ENCODE measurements at regions not wholly inside any gene's neighbourhood (a gene's known extent, or its start where the extent isn't known, plus 50 kb on each side); places are given as distances from the start of the nearest gene placed in this dataset.

DNA sequence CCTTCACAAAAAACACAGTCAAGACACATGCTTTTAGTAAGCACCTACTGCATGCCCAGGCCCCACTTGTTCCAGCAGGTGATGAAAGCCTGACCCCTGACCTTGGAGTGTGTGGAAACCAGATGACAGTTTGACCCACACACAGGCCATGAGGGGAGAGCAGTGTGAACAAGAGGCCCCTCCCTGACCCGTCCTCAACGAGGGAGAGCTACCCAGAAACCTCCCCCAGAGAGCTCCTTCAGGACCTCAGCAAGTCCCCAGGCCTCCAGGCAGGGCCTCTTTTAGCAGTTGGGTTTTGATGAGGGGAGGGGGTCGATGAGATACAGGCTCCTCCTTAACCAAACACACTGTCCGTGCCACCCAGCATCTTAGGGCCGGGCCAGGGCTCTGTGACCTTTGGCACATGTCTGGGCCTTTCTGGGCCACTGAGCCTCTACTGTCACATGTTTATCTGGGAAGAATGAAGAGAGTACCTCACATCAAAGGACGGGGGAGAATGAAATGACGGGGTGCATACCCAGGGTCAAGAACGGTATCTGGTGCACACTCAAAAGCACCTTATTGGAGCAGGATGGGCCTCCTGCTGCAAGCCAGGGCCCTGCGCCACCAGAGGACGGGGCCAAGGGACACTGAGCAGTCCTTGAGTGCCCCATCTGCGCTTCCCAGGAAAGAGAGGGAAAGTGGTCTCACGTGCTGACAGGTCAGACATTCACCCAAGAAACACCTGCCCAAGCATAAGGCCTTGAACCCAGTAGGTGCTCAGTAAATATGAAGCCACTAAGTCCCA, 202.6 kb upstream of the ZMIZ1 start:
- Histone ChIP-seq H3K4me3 (ENCODE audit: low read depth in 1 of 2, low read length in 2 of 2) (no peak overlapping the region), H3K9me3 (ENCODE audit: control insufficient read depth in 1 of 2, low read length in 2 of 2) (no peaks in the 10 kb centered on the region), H3K36me3 (ENCODE audit: control insufficient read depth in 1 of 2, insufficient read depth in 2 of 2, low read length in 2 of 2) (no peaks in the 10 kb centered on the region), H3K27ac (ENCODE audit: low read length) (no peak overlapping the region), H3K4me1 (ENCODE audit: control insufficient read depth in 1 of 2, insufficient read depth in 2 of 2, low read length in 2 of 2) (no peaks in the 10 kb centered on the region), H3K27me3 (ENCODE audit: low read depth, low read length) (no peaks in the 10 kb centered on the region)

DNA sequence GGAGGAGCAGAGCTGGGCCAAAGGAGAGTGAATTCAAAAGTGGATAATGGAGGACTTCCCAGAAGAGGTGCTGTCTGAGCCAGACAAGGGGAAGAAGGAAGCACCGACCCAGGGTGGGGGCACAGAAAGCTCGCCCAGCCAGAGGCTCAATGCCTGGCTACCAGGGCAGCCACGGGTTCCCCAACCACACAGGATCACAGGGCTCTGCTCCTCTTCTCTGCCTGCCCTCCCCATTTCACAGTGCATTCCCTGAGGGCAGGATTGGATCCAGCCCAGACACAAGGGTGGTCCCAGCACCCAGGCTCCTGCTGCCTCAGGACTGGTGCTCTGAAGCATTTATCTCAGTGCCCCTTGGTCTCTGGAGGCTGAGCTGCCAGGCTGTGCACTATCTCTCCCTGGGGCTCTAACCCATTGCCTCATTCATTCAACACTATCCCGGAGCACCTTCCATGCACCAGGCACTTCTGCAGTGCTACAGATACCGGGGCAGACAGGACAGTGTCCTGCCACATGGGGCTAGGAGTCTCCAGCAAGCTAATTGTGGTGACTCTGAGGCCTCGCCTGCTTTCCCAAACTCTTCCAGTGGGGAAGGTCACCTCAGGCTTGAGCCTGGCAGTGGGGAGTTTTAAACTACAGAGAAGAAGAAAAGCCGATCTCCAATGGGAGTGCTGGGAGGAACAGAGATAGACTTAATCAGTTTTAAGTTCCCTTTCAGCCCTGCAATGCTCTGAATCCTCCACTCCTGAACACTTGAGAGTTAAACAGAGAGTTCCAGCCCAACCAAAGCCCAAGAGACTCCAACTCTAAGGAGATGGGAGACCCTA, 201.8 kb upstream of the ZMIZ1 start:
- Histone ChIP-seq H3K4me3 (ENCODE audit: low read depth in 1 of 2, low read length in 2 of 2) (no peak overlapping the region), H3K9me3 (ENCODE audit: control insufficient read depth in 1 of 2, low read length in 2 of 2) (no peaks in the 10 kb centered on the region), H3K27ac (ENCODE audit: low read length) (no peak overlapping the region), H3K4me1 (ENCODE audit: control insufficient read depth in 1 of 2, insufficient read depth in 2 of 2, low read length in 2 of 2) (no peaks in the 10 kb centered on the region), H3K36me3 (ENCODE audit: control insufficient read depth in 1 of 2, insufficient read depth in 2 of 2, low read length in 2 of 2) (no peaks in the 10 kb centered on the region), H3K27me3 (ENCODE audit: low read depth, low read length) (no peaks in the 10 kb centered on the region)

DNA sequence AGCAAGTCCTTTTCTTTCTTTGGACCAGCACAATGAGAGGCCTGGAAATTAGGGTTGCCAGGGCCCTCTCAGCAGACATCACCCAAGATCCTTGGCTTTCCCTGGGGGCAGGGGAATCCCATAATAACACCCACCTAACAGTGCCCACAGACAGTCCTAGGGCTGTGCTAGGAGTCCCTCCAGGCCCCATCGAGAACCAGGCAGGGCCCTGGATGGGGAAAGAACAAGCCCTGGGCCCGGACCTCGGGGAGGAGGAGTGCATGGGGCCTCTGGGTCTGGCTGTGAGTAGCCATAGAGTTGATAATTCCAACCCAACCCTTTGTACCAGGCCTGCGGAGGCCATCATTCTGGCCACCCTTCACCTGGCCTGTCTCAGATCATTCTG, 201.2 kb upstream of the ZMIZ1 start:
- H3K36me3 ChIP-seq (ENCODE audit: control insufficient read depth in 1 of 2, insufficient read depth in 2 of 2, low read length in 2 of 2): no peaks in the 10 kb centered on the region
- no peak overlapping the region for H3K4me3 ChIP-seq (ENCODE audit: low read depth in 1 of 2, low read length in 2 of 2)
- H3K27me3 ChIP-seq (ENCODE audit: low read depth, low read length): no peaks in the 10 kb centered on the region
- no peaks in the 10 kb centered on the region for H3K9me3 ChIP-seq (ENCODE audit: control insufficient read depth in 1 of 2, low read length in 2 of 2)
- H3K4me1 ChIP-seq (ENCODE audit: control insufficient read depth in 1 of 2, insufficient read depth in 2 of 2, low read length in 2 of 2): no peaks in the 10 kb centered on the region
- no peak overlapping the region for H3K27ac ChIP-seq (ENCODE audit: low read length)

DNA sequence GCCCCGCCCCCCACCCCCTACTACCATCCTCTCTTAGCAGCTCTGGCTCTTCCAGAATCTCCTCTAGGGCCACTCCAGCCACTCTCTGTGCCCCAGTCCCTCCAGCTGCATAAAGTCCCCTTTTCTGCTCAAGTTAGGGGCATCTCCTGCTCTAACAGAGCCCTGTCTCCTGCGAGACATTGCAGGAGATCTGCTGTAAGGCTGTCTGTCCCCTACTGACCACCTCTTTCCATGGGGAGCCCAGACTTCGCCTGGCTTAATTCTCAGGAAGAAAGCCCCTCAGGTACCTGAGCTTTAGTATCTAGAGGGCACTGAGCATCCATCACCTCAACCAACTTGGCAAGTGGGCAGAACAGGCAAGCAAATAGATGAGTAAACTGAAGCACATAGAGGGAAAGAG, 200.7 kb upstream of the ZMIZ1 start:
- H3K9me3 ChIP-seq (ENCODE audit: control insufficient read depth in 1 of 2, low read length in 2 of 2): no peaks in the 10 kb centered on the region
- no peaks in the 10 kb centered on the region for H3K4me1 ChIP-seq (ENCODE audit: control insufficient read depth in 1 of 2, insufficient read depth in 2 of 2, low read length in 2 of 2)
- H3K36me3 ChIP-seq (ENCODE audit: control insufficient read depth in 1 of 2, insufficient read depth in 2 of 2, low read length in 2 of 2): no peaks in the 10 kb centered on the region
- no peak overlapping the region for H3K4me3 ChIP-seq (ENCODE audit: low read depth in 1 of 2, low read length in 2 of 2)
- H3K27ac ChIP-seq (ENCODE audit: low read length): no peak overlapping the region
- H3K27me3 ChIP-seq (ENCODE audit: low read depth, low read length): no peaks in the 10 kb centered on the region

DNA sequence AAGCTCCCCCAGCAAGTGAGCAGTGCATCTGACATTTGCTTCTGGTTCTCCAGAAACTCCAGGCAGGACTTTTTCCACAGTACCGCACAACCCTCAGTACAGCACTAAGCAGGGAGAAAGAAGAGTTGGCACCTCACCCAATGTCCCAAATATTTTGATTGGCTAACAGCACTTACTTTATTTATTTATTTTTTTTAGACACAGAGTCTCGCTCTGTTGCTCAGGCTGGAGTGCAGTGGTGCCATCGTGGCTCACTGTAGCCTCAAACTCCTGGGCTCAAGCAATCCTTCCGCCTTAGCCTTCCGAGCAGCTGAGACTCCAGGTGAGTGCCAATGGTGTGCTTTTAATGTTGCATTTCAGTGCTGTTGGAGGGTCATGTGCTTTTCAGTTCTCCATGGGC, 200.3 kb upstream of the ZMIZ1 start:
- H3K4me1 ChIP-seq (ENCODE audit: control insufficient read depth in 1 of 2, insufficient read depth in 2 of 2, low read length in 2 of 2): no peaks in the 10 kb centered on the region
- no peaks in the 10 kb centered on the region for H3K9me3 ChIP-seq (ENCODE audit: control insufficient read depth in 1 of 2, low read length in 2 of 2)
- no peaks in the 10 kb centered on the region for H3K27me3 ChIP-seq (ENCODE audit: low read depth, low read length)
- no peak overlapping the region for H3K27ac ChIP-seq (ENCODE audit: low read length)
- no peaks in the 10 kb centered on the region for H3K36me3 ChIP-seq (ENCODE audit: control insufficient read depth in 1 of 2, insufficient read depth in 2 of 2, low read length in 2 of 2)
- no peak overlapping the region for H3K4me3 ChIP-seq (ENCODE audit: low read depth in 1 of 2, low read length in 2 of 2)

DNA sequence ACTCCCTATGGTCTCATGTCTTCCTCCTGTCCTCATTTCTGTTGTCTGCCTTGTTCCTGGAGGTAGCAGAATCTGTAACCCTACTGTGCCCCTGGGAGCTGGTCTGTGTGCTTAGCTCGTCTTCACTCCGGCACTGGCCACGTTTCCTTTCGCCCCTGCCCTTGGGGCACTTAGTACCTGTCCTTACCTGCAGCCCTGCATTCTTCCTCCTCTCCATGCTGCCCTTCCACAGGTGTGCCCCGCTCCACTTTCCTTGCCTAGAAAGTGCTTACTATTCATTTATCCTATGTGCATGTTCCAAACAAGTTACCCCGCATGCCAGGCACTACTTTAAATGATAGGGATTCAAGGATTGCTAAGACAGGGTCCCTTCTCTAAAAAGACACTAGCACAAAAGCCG, 199.9 kb upstream of the ZMIZ1 start:
- H3K4me1 ChIP-seq (ENCODE audit: control insufficient read depth in 1 of 2, insufficient read depth in 2 of 2, low read length in 2 of 2): no peaks in the 10 kb centered on the region
- no peak overlapping the region for H3K4me3 ChIP-seq (ENCODE audit: low read depth in 1 of 2, low read length in 2 of 2)
- no peaks in the 10 kb centered on the region for H3K9me3 ChIP-seq (ENCODE audit: control insufficient read depth in 1 of 2, low read length in 2 of 2)
- no peak overlapping the region for H3K27ac ChIP-seq (ENCODE audit: low read length)
- H3K27me3 ChIP-seq (ENCODE audit: low read depth, low read length): no peaks in the 10 kb centered on the region
- no peaks in the 10 kb centered on the region for H3K36me3 ChIP-seq (ENCODE audit: control insufficient read depth in 1 of 2, insufficient read depth in 2 of 2, low read length in 2 of 2)

DNA sequence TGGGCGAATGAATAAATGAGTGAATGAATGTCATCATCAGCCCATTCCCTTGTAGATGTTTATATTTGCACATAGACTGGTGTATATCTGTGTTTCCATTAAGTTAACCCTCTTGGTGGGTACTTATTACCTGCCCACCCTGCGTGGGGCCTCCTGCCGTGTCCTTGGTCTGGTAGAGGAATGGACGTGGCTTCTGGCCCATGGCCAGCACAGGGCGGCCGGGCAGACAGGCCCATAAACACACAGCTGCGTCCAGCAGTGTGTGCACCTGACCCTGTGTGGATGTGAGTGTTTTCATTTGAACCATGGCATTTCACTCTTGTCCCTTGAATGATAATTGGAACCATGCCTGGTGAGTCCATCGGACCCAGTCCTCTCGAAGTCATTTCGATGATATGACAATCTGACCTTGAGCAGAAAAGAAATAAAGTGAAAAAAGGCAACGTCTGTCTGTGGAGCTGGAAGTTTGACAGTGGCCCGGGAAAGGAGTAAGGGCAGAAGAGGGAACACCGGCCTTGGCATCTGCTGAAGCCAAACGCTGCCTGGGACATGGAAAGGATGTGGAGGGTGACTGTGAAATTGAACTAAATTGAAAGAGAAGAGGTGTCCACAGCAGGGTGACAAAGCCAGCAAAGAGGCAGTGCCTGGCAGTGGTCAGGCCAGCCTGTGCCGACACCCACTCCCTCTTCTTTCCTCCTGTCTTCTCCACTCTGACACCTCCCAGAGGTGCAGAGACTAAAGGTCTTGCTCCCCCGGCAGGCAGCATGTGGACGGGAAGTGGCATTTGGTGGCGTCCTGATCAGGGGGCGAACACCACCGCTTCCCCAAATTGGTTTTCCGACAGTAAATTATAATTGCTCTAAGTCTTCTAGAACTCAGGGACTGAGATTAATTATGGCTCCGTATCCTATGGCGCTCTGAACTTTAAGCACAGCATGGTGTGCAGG, 199.0 kb upstream of the ZMIZ1 start:
- no peaks in the 10 kb centered on the region for H3K9me3 ChIP-seq (ENCODE audit: control insufficient read depth in 1 of 2, low read length in 2 of 2)
- no peaks in the 10 kb centered on the region for H3K4me1 ChIP-seq (ENCODE audit: control insufficient read depth in 1 of 2, insufficient read depth in 2 of 2, low read length in 2 of 2)
- H3K27me3 ChIP-seq (ENCODE audit: low read depth, low read length): no peaks in the 10 kb centered on the region

DNA sequence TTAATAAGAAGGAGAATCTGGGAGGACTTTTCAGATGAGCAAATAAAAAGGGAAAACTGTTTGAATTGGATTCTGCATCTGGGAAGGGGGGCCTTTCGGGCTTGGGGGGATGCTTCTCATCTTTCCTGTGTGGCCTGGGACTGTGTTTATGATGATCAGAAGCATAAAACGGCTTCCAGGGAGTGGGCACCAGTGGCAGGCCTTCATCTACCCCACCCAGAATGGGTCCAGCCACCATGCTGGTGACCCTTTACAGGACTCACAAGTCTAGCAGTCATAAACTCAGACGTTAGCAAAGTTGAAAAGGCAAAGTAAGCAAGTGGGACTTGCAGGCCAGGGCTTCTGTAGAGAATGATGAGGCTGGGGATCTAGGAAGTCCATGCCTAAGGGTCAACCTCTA, 198.3 kb upstream of the ZMIZ1 start:
- no peak overlapping the region for H3K4me3 ChIP-seq (ENCODE audit: low read depth in 1 of 2, low read length in 2 of 2)
- H3K9me3 ChIP-seq (ENCODE audit: control insufficient read depth in 1 of 2, low read length in 2 of 2): no peaks in the 10 kb centered on the region
- no peak overlapping the region for H3K27ac ChIP-seq (ENCODE audit: low read length)
- H3K36me3 ChIP-seq (ENCODE audit: control insufficient read depth in 1 of 2, insufficient read depth in 2 of 2, low read length in 2 of 2): no peaks in the 10 kb centered on the region
- no peaks in the 10 kb centered on the region for H3K4me1 ChIP-seq (ENCODE audit: control insufficient read depth in 1 of 2, insufficient read depth in 2 of 2, low read length in 2 of 2)
- H3K27me3 ChIP-seq (ENCODE audit: low read depth, low read length): no peaks in the 10 kb centered on the region

More for the DNA sequence above, 199.0 kb upstream of the ZMIZ1 start:
- Histone ChIP-seq H3K36me3 (ENCODE audit: control insufficient read depth in 1 of 2, insufficient read depth in 2 of 2, low read length in 2 of 2) (no peaks in the 10 kb centered on the region), H3K27ac (ENCODE audit: low read length) (no peak overlapping the region), H3K4me3 (ENCODE audit: low read depth in 1 of 2, low read length in 2 of 2) (no peak overlapping the region)

DNA sequence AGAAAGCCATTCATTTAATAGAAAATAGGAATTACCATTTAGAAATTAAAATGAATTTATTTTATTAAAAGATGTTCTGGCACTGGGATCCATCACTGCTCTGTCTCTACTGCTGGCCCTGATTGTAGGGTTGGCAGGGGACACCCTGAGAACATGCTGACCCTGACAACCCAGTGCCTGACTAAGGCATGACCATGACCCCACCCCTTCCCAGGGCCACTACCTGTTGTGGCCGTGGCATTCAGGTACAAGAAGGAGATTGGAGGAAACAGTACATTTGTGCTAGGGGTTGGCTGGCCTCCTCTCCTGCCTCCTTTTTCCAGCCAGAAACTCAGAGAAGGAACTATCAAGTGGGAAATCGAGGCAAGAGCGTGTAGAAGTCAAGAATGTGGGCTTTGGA, 197.0 kb upstream of the ZMIZ1 start:
- H3K9me3 ChIP-seq (ENCODE audit: control insufficient read depth in 1 of 2, low read length in 2 of 2): no peaks in the 10 kb centered on the region
- H3K36me3 ChIP-seq (ENCODE audit: control insufficient read depth in 1 of 2, insufficient read depth in 2 of 2, low read length in 2 of 2): no peaks in the 10 kb centered on the region
- H3K4me3 ChIP-seq (ENCODE audit: low read depth in 1 of 2, low read length in 2 of 2): no peak overlapping the region
- H3K27me3 ChIP-seq (ENCODE audit: low read depth, low read length): no peaks in the 10 kb centered on the region
- H3K4me1 ChIP-seq (ENCODE audit: control insufficient read depth in 1 of 2, insufficient read depth in 2 of 2, low read length in 2 of 2): no peaks in the 10 kb centered on the region
- H3K27ac ChIP-seq (ENCODE audit: low read length): no peak overlapping the region

DNA sequence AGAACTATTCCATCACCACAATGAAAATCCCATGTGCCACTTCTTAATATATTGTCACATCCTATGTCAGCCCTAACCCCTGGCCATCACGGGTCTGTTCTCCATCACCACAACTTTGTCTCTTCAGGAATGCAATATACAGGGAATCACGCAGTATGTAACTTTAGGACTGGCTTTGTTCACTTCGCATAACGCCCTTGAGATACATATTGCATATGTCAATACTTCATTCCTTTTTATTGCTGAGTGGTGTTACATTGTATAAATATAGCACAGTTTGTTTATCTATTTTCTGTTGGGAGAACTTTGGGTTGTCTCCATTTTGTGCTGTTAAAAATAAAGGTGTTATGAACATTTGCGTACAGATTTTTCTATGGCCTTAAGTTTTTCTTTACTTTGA, 195.4 kb upstream of the ZMIZ1 start:
- no peaks in the 10 kb centered on the region for H3K27me3 ChIP-seq (ENCODE audit: low read depth, low read length)
- H3K9me3 ChIP-seq (ENCODE audit: control insufficient read depth in 1 of 2, low read length in 2 of 2): no peaks in the 10 kb centered on the region
- H3K36me3 ChIP-seq (ENCODE audit: control insufficient read depth in 1 of 2, insufficient read depth in 2 of 2, low read length in 2 of 2): no peaks in the 10 kb centered on the region
- H3K27ac ChIP-seq (ENCODE audit: low read length): no peak overlapping the region
- no peak overlapping the region for H3K4me3 ChIP-seq (ENCODE audit: low read depth in 1 of 2, low read length in 2 of 2)
- no peaks in the 10 kb centered on the region for H3K4me1 ChIP-seq (ENCODE audit: control insufficient read depth in 1 of 2, insufficient read depth in 2 of 2, low read length in 2 of 2)

DNA sequence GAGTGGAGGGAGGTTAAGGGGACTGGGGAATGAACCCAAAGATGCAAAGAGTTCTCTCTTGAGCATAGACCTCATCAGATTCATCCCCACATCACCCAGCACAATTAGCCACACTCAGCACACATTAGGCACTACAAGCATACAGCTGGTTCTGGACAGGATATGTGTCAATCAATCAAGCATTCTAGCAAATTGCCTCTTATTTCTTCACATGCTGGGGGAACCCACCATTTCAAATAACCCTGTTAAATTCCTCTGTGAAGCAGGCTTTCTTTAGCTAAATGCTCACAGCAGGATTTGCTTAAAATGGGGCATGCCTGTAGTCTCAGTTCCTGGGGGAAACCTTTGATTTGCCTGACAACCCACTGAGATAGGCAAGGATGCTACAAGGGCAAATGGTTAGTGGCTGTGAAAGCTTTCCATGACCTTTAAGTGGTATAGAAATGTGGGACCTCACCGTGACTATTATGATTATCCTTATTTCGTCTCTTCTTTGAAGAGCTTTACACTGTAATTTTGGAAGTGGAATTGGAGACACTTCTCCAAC, 193.4 kb upstream of the ZMIZ1 start:
- Histone ChIP-seq H3K36me3 (ENCODE audit: control insufficient read depth in 1 of 2, insufficient read depth in 2 of 2, low read length in 2 of 2) (no peaks in the 10 kb centered on the region), H3K9me3 (ENCODE audit: control insufficient read depth in 1 of 2, low read length in 2 of 2) (peaks cover 3% of the 10 kb centered on the region in 2 donors), H3K27me3 (ENCODE audit: low read depth, low read length) (no peaks in the 10 kb centered on the region), H3K4me3 (ENCODE audit: low read depth in 1 of 2, low read length in 2 of 2) (no peak overlapping the region), H3K27ac (ENCODE audit: low read length) (no peak overlapping the region), H3K4me1 (ENCODE audit: control insufficient read depth in 1 of 2, insufficient read depth in 2 of 2, low read length in 2 of 2) (no peaks in the 10 kb centered on the region)

Data from muscle layer of duodenum (tissue), 2 donors.